ENCODE measurements at regions not wholly inside any gene's neighbourhood (a gene's known extent, or its start where the extent isn't known, plus 50 kb on each side); places are given as distances from the start of the nearest gene placed in this dataset.

DNA sequence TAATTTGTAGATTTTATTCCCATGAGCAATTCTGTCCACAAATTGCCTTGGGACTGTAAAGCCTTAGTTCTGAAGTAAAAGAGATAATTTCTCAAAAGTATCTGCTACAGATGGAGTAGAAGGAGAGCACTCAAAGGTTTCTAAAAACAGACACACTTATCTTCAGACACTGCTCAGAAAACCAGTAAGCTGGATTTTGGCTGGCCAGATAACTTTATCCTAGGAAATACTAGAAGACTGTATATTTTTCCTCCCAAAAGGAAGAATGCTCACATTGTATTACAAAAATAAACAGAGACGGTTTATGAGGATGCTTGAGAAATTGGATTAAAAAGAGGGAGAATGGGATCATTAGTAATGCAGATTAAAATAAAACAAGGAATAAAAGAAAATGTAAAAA, 178.0 kb upstream of the IGFBP3 start:
- TF ChIP-seq, protein P1, sequence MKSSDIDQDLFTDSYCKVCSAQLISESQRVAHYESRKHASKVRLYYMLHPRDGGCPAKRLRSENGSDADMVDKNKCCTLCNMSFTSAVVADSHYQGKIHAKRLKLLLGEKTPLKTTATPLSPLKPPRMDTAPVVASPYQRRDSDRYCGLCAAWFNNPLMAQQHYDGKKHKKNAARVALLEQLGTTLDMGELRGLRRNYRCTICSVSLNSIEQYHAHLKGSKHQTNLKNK (CRISPR knock-in tag; IDR thresholded peaks at IDR 0.05), result no peak
- TF ChIP-seq FOXK1 (CRISPR knock-in tag; IDR thresholded peaks at IDR 0.05), result no peak
- Mint-ChIP-seq H3K4me1 (no peaks in the 10 kb centered on the region), H3K4me3 (no peak overlapping the region), H3K27me3 (ENCODE audit: low read depth) (no peaks in the 10 kb centered on the region), H3K36me3 (no peaks in the 10 kb centered on the region), H3K9me3 (no peaks in the 10 kb centered on the region), H3K27ac (no peak overlapping the region)
- POLR2A ChIA-PET, result no interaction called here
- CTCF ChIA-PET, result no interaction called here
- DNase-seq (ENCODE audit: low spot score) (no peak), ATAC-seq (no peak)

DNA sequence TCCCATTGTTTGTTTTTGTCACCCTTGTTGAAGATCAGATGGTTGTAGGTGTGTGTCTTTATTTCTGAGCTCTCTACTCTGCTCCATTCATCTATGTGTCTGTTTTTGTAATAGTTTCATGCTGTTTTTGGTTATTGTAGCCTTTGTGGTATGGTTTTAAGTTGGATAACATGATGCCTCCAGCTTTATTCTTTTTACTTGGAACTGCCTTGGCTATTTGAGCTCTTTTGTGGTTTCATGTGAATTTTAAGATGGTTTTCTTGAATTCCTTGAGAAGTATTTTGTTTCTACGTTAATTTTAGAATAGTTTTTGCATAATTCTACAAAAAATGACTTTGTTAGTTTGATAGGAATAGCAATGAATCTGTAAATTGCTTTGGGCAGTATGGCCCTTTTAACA, 170.0 kb upstream of the IGFBP3 start:
- H3K4me1 Mint-ChIP-seq, result no peaks in the 10 kb centered on the region
- POLR2A ChIA-PET, result no interaction called here

More for the DNA sequence above, 170.0 kb upstream of the IGFBP3 start:
- no peak for DNase-seq (ENCODE audit: low spot score)
- Mint-ChIP-seq H3K27ac (no peak overlapping the region), H3K27me3 (ENCODE audit: low read depth) (no peaks in the 10 kb centered on the region), H3K9me3 (peaks cover 33% of the 10 kb centered on the region), H3K4me3 (no peak overlapping the region), H3K36me3 (no peaks in the 10 kb centered on the region)
- CTCF ChIA-PET, result no interaction called here
- TF ChIP-seq, protein P2, sequence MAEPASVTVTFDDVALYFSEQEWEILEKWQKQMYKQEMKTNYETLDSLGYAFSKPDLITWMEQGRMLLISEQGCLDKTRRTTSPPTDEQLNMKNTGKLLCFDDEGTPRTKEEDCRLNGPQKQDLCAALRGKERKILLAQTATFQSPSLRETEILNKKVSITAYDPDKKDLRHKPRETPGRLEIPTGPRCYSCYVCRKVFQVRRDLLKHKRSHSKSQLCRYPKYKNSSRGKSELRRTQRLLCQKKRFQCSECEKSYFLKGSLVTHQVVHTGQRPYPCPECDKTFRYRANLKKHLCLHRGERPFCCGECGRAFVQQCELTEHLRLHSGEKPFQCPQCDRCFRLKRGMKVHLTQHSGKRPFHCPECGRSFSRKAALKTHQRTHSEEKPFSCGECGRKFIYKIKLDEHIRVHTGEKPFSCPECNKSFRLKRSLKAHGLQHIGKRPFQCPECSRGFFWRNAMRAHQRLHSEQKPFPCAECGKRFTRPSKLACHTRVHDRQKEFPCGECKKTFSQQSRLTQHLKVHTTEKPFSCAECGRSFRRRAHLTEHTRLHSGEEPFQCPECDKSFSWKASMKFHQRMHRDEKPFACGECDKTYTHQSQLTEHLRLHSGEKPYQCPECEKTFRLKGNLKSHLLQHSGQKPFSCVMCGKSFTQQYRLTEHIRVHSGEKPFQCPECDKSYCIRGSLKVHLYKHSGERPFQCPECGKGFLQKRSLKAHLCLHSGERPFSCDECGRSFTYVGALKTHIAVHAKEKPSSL (CRISPR knock-in tag; conservative IDR thresholded peaks at IDR 0.05), result no peak
- TF ChIP-seq MYBL2 (CRISPR knock-in tag; IDR thresholded peaks at IDR 0.05), result no peak
- TF ChIP-seq ZNF219 (CRISPR knock-in tag; IDR thresholded peaks at IDR 0.05; ENCODE audit: borderline replicate concordance), result no peak
- TF ChIP-seq, protein P3, sequence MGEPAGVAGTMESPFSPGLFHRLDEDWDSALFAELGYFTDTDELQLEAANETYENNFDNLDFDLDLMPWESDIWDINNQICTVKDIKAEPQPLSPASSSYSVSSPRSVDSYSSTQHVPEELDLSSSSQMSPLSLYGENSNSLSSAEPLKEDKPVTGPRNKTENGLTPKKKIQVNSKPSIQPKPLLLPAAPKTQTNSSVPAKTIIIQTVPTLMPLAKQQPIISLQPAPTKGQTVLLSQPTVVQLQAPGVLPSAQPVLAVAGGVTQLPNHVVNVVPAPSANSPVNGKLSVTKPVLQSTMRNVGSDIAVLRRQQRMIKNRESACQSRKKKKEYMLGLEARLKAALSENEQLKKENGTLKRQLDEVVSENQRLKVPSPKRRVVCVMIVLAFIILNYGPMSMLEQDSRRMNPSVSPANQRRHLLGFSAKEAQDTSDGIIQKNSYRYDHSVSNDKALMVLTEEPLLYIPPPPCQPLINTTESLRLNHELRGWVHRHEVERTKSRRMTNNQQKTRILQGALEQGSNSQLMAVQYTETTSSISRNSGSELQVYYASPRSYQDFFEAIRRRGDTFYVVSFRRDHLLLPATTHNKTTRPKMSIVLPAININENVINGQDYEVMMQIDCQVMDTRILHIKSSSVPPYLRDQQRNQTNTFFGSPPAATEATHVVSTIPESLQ (CRISPR knock-in tag; IDR thresholded peaks at IDR 0.05), result no peak
- no peak for TF ChIP-seq ZNF317 (CRISPR knock-in tag; IDR thresholded peaks at IDR 0.05; ENCODE audit: borderline replicate concordance, low read depth)
- no peak for TF ChIP-seq FOXK1 (CRISPR knock-in tag; IDR thresholded peaks at IDR 0.05)
- TF ChIP-seq, protein P4, sequence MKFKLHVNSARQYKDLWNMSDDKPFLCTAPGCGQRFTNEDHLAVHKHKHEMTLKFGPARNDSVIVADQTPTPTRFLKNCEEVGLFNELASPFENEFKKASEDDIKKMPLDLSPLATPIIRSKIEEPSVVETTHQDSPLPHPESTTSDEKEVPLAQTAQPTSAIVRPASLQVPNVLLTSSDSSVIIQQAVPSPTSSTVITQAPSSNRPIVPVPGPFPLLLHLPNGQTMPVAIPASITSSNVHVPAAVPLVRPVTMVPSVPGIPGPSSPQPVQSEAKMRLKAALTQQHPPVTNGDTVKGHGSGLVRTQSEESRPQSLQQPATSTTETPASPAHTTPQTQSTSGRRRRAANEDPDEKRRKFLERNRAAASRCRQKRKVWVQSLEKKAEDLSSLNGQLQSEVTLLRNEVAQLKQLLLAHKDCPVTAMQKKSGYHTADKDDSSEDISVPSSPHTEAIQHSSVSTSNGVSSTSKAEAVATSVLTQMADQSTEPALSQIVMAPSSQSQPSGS (CRISPR knock-in tag; IDR thresholded peaks at IDR 0.05; ENCODE audit: borderline replicate concordance, low read depth), result no peak
- TF ChIP-seq, protein P5, sequence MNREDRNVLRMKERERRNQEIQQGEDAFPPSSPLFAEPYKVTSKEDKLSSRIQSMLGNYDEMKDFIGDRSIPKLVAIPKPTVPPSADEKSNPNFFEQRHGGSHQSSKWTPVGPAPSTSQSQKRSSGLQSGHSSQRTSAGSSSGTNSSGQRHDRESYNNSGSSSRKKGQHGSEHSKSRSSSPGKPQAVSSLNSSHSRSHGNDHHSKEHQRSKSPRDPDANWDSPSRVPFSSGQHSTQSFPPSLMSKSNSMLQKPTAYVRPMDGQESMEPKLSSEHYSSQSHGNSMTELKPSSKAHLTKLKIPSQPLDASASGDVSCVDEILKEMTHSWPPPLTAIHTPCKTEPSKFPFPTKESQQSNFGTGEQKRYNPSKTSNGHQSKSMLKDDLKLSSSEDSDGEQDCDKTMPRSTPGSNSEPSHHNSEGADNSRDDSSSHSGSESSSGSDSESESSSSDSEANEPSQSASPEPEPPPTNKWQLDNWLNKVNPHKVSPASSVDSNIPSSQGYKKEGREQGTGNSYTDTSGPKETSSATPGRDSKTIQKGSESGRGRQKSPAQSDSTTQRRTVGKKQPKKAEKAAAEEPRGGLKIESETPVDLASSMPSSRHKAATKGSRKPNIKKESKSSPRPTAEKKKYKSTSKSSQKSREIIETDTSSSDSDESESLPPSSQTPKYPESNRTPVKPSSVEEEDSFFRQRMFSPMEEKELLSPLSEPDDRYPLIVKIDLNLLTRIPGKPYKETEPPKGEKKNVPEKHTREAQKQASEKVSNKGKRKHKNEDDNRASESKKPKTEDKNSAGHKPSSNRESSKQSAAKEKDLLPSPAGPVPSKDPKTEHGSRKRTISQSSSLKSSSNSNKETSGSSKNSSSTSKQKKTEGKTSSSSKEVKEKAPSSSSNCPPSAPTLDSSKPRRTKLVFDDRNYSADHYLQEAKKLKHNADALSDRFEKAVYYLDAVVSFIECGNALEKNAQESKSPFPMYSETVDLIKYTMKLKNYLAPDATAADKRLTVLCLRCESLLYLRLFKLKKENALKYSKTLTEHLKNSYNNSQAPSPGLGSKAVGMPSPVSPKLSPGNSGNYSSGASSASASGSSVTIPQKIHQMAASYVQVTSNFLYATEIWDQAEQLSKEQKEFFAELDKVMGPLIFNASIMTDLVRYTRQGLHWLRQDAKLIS (CRISPR knock-in tag; IDR thresholded peaks at IDR 0.05; ENCODE audit: borderline replicate concordance), result no peak
- TF ChIP-seq, protein P6, sequence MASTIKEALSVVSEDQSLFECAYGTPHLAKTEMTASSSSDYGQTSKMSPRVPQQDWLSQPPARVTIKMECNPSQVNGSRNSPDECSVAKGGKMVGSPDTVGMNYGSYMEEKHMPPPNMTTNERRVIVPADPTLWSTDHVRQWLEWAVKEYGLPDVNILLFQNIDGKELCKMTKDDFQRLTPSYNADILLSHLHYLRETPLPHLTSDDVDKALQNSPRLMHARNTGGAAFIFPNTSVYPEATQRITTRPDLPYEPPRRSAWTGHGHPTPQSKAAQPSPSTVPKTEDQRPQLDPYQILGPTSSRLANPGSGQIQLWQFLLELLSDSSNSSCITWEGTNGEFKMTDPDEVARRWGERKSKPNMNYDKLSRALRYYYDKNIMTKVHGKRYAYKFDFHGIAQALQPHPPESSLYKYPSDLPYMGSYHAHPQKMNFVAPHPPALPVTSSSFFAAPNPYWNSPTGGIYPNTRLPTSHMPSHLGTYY (CRISPR knock-in tag; IDR thresholded peaks at IDR 0.05), result no peak
- TF ChIP-seq EMX1 (CRISPR knock-in tag; IDR thresholded peaks at IDR 0.05), result no peak
- TF ChIP-seq SMAD4 (CRISPR knock-in tag; IDR thresholded peaks at IDR 0.05), result no peak
- no peak for ATAC-seq
